ENCODE measurements at regions not wholly inside any gene's neighbourhood (a gene's known extent, or its start where the extent isn't known, plus 50 kb on each side); places are given as distances from the start of the nearest gene placed in this dataset.

DNA sequence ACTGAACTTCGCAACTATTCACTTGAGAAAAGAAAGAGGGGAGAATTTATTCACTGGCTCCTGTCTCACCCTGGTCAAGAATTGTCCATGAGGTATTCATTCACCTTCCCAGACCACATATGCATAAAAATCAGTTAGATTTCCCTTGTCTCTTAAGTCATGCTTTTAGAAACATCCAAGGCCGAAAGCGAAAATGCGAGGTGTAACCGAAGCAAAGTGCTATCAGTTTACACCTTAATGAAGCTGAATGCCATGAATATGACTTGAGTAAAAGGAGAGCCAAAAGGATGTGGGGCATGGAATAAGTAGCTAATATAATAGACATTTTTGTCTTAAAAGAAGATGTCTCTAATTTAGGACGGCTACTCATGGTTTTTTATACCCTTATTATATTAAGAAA is 965.6 kb upstream of the CHORDC1 start:
- TF ChIP-seq, protein P1, sequence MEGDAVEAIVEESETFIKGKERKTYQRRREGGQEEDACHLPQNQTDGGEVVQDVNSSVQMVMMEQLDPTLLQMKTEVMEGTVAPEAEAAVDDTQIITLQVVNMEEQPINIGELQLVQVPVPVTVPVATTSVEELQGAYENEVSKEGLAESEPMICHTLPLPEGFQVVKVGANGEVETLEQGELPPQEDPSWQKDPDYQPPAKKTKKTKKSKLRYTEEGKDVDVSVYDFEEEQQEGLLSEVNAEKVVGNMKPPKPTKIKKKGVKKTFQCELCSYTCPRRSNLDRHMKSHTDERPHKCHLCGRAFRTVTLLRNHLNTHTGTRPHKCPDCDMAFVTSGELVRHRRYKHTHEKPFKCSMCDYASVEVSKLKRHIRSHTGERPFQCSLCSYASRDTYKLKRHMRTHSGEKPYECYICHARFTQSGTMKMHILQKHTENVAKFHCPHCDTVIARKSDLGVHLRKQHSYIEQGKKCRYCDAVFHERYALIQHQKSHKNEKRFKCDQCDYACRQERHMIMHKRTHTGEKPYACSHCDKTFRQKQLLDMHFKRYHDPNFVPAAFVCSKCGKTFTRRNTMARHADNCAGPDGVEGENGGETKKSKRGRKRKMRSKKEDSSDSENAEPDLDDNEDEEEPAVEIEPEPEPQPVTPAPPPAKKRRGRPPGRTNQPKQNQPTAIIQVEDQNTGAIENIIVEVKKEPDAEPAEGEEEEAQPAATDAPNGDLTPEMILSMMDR (IDR thresholded peaks at IDR 0.05) = no peak
- TF ChIP-seq EZH2 (IDR thresholded peaks at IDR 0.05; ENCODE audit: borderline replicate concordance, insufficient read depth, low read depth, low read length, poor library complexity, severe bottlenecking) = no peak
